ENCODE measurements at regions not wholly inside any gene's neighbourhood (a gene's known extent, or its start where the extent isn't known, plus 50 kb on each side); places are given as distances from the start of the nearest gene placed in this dataset.
"Not testable (repeated sequence)": the region's sequence is repeated elsewhere in the genome, so short reads cannot be mapped to it uniquely, and the experiment has no call there.

DNA sequence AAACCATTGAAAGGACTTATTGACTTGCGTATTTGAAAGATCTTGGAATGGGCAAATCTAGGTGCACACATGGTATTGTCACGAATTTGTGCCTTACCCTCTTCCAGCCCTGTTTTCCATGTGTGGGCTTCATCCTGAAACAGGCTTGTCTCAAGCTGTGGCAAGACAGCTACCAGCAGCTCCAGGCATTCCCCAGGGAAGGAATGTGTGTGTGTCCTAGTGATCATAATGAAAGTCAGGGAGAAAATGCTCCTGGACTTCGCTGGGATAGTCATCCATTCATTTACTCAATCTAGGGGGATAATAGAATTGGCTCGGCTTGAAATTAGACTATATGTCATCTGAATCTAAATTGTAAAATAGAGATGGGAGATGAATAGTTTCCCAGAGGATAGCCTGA is 676.2 kb downstream of the CBLN4 start:
- no peak for TF ChIP-seq CTCF (IDR thresholded peaks at IDR 0.05; ENCODE audit: low read length, missing control alignments)
- DNase-seq (ENCODE audit: low read depth): no peak
- no peak overlapping the region for H3K4me3 ChIP-seq (replicated peaks; ENCODE audit: low read depth, low read length)

- TF ChIP-seq CTCF (IDR thresholded peaks at IDR 0.05; ENCODE audit: low read length, missing control alignments): no peak
These were observed 682.6 kb downstream of the CBLN4 start for GRCh38 chr20:55322745-55323144.

GRCh38 chr20:55316753-55317152 is 688.6 kb downstream of the CBLN4 start:
- TF ChIP-seq CTCF (IDR thresholded peaks at IDR 0.05; ENCODE audit: low read length, missing control alignments): no peak
- no peak for DNase-seq (ENCODE audit: low read depth)
- H3K4me3 ChIP-seq (replicated peaks; ENCODE audit: low read depth, low read length): no peak overlapping the region

More at GRCh38 chr20:55322745-55323144, 682.6 kb downstream of the CBLN4 start:
- H3K4me3 ChIP-seq (replicated peaks; ENCODE audit: low read depth, low read length): no peak overlapping the region
- DNase-seq (ENCODE audit: low read depth): no peak

- not testable (repeated sequence) for H3K4me3 ChIP-seq (replicated peaks; ENCODE audit: low read depth, low read length); DNase-seq (ENCODE audit: low read depth)
These were observed 694.5 kb downstream of the CBLN4 start for GRCh38 chr20:55310844-55311243.

GRCh38 chr20:55291261-55291660 is 714.1 kb downstream of the CBLN4 start:
- DNase-seq (ENCODE audit: low read depth): no peak
- TF ChIP-seq CTCF (IDR thresholded peaks at IDR 0.05; ENCODE audit: low read length, missing control alignments): no peak
- H3K4me3 ChIP-seq (replicated peaks; ENCODE audit: low read depth, low read length): no peak overlapping the region

- no peak for DNase-seq (ENCODE audit: low read depth)
- TF ChIP-seq CTCF (IDR thresholded peaks at IDR 0.05; ENCODE audit: low read length, missing control alignments): no peak
- H3K4me3 ChIP-seq (replicated peaks; ENCODE audit: low read depth, low read length): no peak overlapping the region
These were observed 721.4 kb downstream of the CBLN4 start for GRCh38 chr20:55283889-55284288.

GRCh38 chr20:55273149-55273548 is 732.2 kb downstream of the CBLN4 start:
- DNase-seq (ENCODE audit: low read depth): no peak
- no peak for TF ChIP-seq CTCF (IDR thresholded peaks at IDR 0.05; ENCODE audit: low read length, missing control alignments)

DNA sequence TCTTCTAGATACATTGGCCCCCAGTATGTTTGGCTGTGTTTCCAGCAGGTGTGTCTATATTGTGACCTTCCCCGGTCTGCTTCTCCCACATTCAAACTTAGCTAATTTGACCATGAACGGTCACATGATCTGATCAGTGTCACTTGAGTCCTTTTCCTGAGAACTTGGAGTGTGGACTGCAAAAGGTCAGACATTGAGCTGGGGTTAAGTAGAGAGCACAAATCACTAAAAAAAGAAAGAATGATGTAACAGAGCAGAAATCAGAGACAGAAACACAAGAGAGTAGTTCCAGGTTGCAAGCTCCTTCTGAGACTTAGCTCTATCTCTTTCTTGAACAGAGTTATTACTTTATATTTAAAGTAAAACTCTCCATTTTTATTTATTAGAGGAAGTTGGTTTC is 733.9 kb downstream of the CBLN4 start:
- no peak for DNase-seq (ENCODE audit: low read depth)
- TF ChIP-seq CTCF (IDR thresholded peaks at IDR 0.05; ENCODE audit: low read length, missing control alignments): no peak
- no peak overlapping the region for H3K4me3 ChIP-seq (replicated peaks; ENCODE audit: low read depth, low read length)

More at GRCh38 chr20:55273149-55273548, 732.2 kb downstream of the CBLN4 start:
- no peak overlapping the region for H3K4me3 ChIP-seq (replicated peaks; ENCODE audit: low read depth, low read length)
